Prostate gland (tissue), 2 donors: ENCODE measurements at regions not wholly inside any gene's neighbourhood (a gene's known extent, or its start where the extent isn't known, plus 50 kb on each side); places are given as distances from the start of the nearest gene placed in this dataset.

Experiments
- POLR2AphosphoS5 ChIP-seq: sonication (generic); formaldehyde crosslinking; IDR thresholded peaks from one replicate; pipeline ENCODE4 v1.6.1; 2017; ENCODE audit warnings: antibody characterized with exemption
- TF ChIP-seq, protein P1 (sequence below), 4 experiments: fragments of 200-600 bp in 2 of 4; fragments of 450-650 bp in 2 of 4; sonication (generic) in 2 of 4; IDR thresholded peaks; 1 replicate in 3 of 4; 2 replicates in 1 of 4; pipeline ENCODE4 v1.5.1; 2016 to 2019; ENCODE audit warnings: antibody characterized with exemption in 4 of 4, mild to moderate bottlenecking in 2 of 4, moderate library complexity in 2 of 4

DNA sequence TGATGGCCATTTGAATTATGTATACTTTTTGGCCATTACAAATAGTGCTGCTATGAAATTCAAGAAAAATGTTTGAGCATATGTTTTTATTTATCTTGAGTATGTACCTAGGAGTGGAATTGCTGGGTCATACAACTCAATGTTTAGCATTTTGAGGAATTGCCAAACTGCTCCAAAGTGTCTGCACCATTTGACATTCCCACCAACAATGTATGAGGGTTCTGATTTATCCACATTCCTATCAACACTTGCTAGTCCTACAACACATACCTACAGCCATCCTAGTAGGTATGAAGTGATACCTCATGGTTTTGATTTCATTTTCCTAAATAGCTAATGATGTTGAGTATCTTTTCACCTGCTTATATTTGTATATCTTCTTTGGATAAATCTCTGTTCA, 165.5 kb downstream of the NOC3L start:
- no peak for TF ChIP-seq POLR2AphosphoS5
- TF ChIP-seq, protein P1, sequence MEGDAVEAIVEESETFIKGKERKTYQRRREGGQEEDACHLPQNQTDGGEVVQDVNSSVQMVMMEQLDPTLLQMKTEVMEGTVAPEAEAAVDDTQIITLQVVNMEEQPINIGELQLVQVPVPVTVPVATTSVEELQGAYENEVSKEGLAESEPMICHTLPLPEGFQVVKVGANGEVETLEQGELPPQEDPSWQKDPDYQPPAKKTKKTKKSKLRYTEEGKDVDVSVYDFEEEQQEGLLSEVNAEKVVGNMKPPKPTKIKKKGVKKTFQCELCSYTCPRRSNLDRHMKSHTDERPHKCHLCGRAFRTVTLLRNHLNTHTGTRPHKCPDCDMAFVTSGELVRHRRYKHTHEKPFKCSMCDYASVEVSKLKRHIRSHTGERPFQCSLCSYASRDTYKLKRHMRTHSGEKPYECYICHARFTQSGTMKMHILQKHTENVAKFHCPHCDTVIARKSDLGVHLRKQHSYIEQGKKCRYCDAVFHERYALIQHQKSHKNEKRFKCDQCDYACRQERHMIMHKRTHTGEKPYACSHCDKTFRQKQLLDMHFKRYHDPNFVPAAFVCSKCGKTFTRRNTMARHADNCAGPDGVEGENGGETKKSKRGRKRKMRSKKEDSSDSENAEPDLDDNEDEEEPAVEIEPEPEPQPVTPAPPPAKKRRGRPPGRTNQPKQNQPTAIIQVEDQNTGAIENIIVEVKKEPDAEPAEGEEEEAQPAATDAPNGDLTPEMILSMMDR (IDR thresholded peaks at IDR 0.05): no peak
